PC-9 (cell line): ENCODE measurements at regions not wholly inside any gene's neighbourhood (a gene's known extent, or its start where the extent isn't known, plus 50 kb on each side); places are given as distances from the start of the nearest gene placed in this dataset.

Experiments
- CTCF ChIP-seq: fragments of 200-600 bp; sonication (generic); conservative IDR thresholded peaks from 2 replicates; pipeline ENCODE4 v1.6.1; 2017; ENCODE audit warnings: mixed run types, antibody characterized with exemption, mild to moderate bottlenecking, moderate library complexity
- EZH2 ChIP-seq: fragments of 200-600 bp; sonication (generic); IDR thresholded peaks from 2 replicates; pipeline ENCODE4 v1.8.0; 2017; ENCODE audit warnings: antibody characterized with exemption, low read depth

DNA sequence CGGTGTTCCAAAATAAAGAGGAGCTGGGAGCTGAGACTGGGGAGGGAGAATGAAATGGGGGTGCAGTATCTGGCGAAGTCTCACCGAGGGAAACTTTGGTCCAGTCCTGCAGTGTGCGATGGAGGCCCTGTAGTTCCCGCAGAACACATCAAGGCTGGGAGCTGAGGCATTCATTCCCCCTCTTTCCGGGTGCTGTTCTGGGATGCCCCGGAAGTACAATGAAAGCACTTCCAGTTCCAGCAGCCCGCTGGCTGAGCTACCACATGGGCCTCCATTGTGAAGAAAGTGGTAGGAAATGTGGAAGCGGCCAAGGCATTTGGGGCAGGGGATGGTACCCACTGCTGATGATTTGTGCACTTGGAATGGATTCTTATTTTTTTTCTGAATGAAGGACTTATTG is 560.7 kb downstream of the GLRX3 start:
- TF ChIP-seq CTCF: no peak
- TF ChIP-seq EZH2: no peak
